ENCODE measurements at regions not wholly inside any gene's neighbourhood (a gene's known extent, or its start where the extent isn't known, plus 50 kb on each side); places are given as distances from the start of the nearest gene placed in this dataset.

DNA sequence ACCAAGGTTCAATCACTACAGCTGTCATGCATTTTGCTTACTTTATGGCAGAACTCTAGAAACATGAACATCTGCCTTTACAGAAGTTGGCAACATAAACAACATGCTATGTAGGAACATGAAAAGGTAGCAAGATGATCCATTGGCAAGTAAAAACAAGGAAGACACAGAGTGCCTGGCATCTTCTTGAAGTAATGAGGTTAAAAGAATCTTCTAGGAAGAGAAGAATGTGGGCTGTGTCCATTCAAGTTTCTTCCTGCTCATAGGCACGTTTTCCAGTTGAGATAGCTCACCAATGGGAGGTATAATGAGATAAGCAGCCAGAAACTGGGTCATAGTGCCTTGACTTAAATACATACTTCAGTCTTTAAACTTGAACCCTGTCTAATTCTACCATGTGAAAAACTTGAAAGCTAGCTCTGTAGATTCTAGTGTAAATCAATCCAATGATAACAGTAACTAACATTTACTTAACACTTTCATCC is 109.4 kb upstream of the PRLR start:
- TF ChIP-seq, protein P1, sequence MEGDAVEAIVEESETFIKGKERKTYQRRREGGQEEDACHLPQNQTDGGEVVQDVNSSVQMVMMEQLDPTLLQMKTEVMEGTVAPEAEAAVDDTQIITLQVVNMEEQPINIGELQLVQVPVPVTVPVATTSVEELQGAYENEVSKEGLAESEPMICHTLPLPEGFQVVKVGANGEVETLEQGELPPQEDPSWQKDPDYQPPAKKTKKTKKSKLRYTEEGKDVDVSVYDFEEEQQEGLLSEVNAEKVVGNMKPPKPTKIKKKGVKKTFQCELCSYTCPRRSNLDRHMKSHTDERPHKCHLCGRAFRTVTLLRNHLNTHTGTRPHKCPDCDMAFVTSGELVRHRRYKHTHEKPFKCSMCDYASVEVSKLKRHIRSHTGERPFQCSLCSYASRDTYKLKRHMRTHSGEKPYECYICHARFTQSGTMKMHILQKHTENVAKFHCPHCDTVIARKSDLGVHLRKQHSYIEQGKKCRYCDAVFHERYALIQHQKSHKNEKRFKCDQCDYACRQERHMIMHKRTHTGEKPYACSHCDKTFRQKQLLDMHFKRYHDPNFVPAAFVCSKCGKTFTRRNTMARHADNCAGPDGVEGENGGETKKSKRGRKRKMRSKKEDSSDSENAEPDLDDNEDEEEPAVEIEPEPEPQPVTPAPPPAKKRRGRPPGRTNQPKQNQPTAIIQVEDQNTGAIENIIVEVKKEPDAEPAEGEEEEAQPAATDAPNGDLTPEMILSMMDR (IDR thresholded peaks at IDR 0.05) = no peak
- no peak for TF ChIP-seq POLR2A (IDR thresholded peaks at IDR 0.05)
- no peak for TF ChIP-seq POLR2AphosphoS5 (IDR thresholded peaks at IDR 0.05)
